ENCODE measurements at regions not wholly inside any gene's neighbourhood (a gene's known extent, or its start where the extent isn't known, plus 50 kb on each side); places are given as distances from the start of the nearest gene placed in this dataset.
A peak's percentile ranks its signal among the peaks of the same experiment; 100 is the strongest.
"Not testable (repeated sequence)": the region's sequence is repeated elsewhere in the genome, so short reads cannot be mapped to it uniquely, and the experiment has no call there.

DNA sequence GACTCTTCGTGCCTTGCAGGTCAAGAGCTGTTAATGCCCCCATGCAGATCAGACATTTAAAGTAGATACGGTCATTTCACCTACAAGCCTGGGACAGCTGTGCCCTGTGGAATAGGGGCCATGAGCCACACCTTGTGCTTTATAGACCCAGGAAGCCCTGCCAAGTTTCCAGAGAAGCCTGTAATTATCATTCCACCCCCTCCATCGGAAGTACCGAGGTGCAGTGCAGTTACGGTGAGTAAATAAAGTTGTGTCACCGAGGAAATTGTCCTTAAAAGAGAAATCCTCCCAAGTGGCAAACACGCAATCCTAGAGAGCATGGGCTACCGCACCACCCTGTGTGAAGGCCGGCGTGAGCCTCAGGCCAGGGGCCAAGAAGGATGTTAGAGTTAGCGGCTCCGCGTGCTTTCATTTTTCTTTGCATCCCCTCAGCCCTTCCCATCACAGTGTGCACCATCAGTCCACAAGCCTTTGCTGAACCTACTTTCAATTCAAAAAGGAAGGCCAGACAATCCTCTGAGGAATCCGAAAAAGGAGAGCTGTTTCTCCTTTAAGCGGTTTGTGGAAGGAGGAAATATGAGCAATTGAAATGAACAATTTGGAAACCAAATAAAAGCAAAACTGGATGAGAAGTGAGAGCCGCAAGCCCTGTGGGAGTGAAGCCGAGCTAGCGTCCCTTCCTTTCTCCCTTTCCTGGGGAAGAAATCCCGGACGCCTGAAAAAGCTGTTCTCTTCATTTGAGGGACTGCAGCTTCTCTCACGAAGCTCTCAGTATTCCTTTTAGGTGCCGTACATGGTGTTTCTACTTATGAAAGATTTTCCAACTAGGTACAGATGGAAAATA, 183.3 kb upstream of the PDE10A start:
- no peak for DNase-seq (ENCODE audit: low spot score)

DNA sequence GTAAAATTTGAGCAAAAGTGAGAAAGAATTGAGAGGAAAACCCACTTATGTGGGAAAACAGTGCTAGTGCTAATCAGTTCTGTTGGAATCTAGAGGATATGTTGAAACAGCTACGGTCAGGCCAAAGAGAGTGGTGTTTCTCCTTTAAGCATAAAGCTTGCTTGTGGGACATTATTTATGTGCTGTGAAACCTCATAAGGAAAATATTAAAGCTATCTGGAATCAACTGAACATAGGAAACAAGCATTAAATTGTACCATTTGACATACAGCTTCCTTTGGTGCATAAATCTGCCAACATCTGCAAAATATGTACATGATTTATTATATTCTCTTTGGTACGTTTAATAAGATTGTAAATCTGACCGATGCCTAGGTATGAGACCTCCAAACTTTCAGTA, 182.5 kb upstream of the PDE10A start:
- DNase-seq (ENCODE audit: low spot score): no peak

DNA sequence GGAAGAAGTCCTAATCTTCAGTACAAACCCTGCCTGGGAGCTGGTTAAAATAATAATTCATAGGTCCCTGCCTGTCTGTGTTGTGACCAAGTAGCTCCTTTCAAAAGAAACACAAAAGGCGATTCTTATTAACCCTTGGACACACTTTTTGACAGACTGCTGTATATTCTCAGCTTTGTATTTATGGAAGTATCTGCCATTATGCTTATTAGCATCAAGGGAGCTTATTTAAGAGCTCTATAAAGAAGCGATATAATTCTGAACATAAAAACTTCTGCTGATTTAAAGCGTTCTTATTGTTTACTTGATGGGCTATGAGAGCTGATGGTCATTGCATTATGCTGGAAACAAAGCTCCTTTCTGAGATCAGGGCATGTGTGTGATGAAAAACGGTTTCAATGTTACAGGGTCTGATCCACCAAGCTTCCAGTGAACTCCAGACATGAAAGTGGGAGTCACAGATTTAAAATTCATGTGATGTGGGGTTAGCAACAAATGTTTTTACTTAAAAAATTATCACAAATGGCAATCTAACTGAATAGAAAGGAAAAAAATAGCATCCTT, 181.8 kb upstream of the PDE10A start:
- no peak for DNase-seq (ENCODE audit: low spot score)

DNA sequence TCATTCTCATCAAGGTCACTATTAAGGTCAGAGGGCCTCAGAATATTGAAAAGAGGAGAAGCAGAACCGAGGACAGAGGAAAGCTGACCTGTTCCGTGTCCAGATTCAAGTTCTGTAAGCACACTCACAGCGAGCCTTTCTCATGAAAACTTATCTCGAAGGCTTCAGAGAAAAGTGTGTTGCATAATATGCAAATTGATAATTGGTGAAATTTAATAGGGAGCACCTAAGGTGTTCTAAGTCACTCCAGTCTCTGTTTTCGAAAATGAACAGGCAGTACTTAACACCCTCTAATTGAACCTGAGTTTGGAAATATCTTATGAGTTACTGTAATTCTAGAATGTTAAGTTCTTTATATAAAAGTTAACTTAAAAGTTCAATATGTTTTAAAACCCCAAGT, 181.2 kb upstream of the PDE10A start:
- DNase-seq (ENCODE audit: low spot score): no peak

DNA sequence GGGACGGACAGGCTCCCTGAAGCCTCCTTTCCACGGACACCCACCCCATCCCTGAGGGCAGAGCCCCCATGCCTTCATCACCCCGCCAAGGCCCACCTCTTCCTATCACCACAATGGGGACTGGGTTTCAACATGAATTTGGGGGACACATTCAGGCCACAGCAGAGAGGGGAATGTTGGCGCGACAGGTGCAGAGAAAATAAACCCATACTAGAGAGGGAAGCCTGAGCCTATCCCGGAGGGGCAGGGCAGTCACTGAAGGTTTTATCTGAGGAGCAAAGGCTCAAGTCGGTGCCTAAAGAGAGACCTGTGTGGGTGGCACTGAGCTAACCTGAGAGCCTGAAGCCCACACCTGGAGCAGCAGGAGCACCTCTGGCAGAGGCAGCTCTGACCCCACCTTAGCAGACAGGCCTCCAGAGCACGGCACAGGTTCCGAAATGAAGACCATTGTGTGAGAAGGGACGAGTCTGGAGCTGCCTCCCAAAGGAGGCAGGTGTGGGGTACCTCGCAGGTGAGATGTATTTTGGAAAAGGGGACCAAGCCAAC, 180.6 kb upstream of the PDE10A start:
- DNase-seq (ENCODE audit: low spot score): no peak

DNA sequence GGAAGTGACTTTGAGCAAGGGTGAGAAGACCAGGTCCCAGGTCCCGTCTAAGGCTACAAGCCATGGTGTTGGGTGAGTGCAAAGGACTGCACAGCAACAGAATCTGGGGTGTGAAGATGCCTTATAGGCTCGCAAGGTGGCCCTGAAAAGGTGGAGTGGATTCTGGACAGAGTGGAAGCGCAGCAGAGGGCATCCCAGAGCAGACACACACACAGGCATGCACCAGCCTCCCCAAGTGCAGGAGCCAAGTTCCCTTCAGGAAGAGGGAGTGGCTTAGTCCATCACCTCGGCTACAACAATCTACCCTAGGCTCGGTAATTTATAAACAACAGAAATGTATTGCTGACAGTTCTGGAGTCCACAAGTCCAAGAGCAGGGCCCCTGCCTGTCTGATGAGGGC, 180.1 kb upstream of the PDE10A start:
- no peak for DNase-seq (ENCODE audit: low spot score)

DNA sequence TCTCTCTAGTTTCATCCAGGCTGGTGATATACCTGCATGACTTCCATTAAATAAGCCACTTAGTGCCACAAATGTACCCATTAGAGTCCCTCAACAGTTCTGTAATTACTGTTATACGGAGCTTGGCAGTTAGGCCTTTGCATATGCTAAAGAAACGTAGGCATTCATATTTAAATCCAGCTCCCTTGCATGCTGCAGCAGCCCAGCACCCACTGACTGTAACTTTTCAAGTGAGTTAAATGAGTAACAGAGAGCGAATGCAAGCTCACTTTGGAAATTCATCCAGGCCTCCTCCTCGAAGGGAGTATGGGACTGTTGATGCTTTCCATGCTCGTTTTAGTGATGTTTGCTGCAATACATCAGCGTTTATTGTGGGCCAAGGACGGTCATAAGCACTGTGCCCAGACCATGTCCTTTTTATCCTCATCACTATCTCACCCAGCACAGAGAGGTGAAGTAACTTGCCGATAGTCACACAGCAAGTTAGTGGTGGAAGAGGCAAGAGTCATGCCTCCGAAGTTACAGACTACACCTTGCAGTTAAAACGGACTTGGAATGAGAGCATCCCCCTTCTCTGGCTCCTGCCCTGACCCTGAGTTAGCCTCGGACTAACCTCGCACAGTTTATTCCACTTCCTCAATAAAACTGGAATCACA, 179.4 kb upstream of the PDE10A start:
- no peak for DNase-seq (ENCODE audit: low spot score)

DNA sequence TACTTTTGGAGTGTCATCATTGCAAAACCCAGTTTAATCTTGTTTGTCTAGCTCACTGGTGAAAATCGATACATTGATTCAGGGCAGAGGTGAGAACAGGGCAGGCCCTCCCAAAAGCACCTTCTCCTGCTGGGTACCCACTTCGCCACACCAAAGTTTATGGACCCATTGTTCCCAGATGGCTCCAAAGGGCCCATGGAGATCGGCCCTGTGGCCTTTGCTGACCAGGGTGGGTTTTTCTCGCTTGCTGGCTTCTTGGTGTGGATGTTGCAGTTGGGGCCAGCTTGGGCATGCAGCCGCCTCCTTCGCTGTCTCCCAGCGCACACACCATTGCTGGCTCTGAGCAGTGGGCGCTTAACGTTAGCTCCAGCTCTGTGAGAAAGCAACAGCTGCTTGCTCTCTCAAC, 178.1 kb upstream of the PDE10A start:
- no peak for DNase-seq (ENCODE audit: low spot score)

DNA sequence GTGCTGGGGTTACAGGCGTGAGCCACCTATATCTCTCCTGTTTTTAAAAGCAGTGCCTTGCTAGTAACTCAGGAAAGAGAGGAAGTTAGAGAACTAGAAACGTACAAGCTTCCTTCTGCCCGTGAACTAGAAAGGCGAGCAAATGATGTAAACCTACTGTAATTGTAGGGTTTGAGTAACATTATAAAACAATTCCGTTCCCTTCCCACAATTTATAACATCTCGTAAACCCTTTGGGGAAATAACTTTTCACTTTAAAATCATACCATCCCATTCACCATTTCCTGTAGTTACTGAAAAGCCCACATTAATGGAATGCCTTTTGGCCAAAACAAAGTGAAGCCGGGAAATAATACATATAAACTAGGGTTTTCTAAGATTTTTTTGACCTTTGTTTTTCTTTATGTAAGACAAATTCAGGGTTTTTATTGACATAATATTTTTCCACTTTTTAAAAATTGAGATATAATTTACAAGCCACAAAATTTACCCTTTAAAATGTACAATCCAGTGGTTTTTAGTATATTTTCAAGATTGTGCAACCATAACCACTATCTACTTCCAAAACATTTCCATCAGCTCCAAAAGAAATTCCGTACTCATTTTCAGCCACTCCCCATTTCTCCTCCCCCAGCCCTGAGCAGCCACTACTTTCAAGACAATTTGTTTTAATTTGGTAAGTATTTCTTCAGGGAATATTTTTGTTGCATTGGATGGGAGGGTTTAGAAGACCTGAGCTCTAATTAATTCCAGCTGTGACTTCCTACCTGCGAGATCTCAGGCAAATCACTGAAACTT, 175.1 kb upstream of the PDE10A start:
- no peak for DNase-seq (ENCODE audit: low spot score)

DNA sequence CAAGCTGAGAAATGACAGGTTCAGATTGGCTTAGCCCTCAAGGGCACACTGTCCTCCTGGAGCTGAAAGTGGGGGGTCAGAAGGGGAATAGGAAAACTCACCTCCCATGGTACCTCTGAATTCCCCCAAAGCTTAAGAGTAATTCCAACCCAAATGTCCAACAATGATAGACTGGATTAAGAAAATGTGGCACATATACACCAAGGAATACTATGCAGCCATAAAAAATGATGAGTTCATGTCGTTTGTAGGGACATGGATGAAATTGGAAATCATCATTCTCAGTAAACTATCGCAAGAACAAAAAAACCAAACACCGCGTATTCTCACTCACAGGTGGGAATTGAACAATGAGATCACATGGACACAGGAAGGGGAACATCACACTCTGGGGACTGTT, 173.6 kb upstream of the PDE10A start:
- DNase-seq (ENCODE audit: low spot score): not testable (repeated sequence)

DNA sequence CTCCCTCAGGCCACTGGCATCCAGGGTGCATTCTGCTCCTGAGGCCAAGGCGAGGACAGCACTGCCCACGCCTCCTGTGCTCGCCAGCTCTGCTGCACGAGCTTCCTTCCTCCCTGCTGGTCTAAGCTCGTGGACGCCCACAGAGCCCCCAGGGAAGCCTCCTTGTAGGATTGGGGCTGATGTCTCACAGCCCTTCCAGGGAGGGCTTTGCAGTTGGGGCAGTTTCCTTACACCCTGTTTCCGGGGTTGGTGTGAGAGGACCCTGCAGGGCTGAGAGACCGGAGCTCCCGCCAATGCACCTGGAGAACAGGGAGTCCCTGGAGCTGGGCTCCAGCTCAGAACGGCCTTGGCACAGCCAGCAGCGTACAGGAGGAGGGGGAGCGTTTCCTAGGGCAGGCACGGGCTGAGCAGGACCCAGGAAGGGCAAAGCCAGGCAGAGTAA, 172.4 kb upstream of the PDE10A start:
- no peak for DNase-seq (ENCODE audit: low spot score)

DNA sequence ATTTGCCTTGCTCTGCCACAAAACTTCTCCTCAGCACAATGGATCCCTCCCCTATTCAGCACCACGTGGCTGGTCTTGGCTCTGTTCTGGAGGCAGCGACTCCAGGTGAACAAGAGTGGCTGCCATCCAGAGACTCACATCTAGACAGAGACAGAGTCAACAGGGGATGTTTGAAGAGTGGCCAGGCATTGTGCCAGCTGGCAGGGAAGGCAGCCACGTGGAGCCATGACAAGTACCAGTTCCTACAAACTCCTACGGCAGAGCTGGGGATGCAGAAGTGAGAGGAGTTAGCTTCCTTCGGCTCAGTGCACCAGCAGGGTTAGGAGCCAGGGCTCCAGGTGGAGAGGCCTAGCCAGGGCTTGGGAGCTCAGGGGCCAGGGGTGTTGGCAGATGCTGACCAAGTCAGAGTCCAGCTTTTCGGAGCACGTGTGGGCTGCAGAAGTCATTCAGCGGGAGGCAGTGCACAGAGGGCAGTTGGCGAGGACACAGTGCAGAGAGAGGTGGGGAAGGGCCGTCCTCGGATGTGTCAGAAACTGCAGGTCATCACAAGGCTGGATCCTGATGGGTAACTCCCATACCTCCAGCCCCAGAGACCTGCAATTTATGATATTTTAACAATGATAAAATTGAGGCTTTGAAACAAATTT, 171.7 kb upstream of the PDE10A start:
- DNase-seq (ENCODE audit: low spot score): peak; percentile 55

DNA sequence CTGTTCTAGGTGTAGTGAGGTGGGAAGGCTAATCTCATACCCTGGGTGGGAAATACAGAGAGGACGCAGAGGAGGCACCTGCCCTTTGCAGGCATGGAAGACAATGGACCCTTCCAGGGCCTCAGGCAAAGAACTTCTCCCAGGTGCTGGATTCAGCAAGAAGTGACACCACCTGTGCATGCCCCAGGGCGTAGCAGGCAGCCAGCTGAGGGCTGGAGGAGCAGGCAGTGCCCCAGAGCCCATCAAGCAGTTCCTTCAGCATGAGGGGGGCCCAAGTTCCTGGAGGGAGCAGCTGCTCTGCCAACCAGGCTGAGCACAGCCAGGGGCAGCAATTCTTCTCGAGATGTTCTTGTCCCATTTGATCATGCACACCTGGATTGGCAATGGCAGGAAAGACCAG, 170.3 kb upstream of the PDE10A start:
- no peak for DNase-seq (ENCODE audit: low spot score)

DNA sequence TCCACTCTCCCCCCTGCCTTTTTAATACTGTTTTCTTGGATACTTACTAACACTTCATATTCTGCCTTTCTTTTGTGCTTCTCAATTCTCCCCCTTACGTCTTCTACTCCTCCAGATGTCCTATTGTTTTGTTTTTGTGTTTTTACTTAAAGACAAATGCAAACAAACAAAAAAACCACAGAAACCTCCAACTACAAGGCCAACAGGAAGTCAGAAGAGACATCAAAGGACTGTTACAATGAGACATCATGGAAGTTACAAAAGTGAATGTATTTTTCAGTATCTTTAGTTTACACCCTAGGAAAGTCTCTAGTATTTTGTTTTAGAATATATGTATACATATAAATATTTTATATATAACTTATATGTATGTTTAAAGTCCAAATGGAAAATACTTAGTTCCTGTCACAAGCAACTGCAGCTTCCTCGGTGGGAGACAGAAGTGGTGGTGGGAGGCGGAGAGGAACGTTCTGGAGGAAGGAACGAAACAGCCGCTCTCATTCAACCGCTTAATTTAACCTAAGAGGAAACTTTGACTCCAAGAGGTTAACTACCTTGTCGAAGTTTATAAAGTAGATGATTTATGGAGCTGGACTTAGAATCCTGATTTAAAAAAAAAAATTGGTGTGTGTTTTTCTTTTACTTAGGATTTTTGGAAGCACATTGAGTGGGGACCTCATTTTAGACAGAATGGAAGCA, 168.9 kb upstream of the PDE10A start:
- no peak for DNase-seq (ENCODE audit: low spot score)

DNA sequence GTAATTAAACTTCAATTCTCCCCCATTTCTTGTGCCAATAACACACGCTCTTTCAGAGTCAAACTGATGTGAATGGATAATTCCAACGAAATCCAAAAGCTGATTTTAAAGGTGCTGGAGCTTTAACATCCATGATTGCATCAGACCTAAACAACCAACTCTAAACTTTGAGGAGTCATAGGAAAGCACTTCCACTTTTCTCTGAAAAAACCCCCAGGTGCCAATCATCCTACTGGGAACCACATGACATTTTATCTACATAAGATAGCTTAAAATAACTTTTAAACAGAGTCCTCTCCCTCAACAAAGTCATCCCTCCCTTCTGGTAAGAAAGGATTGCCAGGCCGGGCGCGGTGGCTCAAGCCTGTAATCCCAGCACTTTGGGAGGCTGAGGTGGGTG, 167.7 kb upstream of the PDE10A start:
- DNase-seq (ENCODE audit: low spot score): no peak

DNA sequence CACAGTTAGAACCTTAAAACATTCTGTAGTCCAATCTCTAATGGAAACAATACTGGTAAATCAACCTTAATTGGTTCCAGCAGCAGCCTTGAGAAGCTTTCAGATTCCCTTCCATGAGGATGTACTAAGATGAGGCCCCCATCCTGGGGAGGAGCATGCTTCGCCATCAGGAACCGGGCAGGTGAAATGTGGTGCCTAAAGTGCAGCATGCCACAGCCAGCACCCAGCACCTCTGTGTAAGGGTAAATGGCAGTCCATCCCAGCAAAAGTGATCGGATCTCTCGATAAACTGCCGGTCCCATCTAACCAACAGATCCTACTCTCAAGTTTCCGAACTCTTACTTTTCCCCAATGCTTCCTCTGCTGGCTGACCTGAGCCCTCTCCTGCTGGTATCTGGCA, 166.3 kb upstream of the PDE10A start:
- DNase-seq (ENCODE audit: low spot score): no peak

DNA sequence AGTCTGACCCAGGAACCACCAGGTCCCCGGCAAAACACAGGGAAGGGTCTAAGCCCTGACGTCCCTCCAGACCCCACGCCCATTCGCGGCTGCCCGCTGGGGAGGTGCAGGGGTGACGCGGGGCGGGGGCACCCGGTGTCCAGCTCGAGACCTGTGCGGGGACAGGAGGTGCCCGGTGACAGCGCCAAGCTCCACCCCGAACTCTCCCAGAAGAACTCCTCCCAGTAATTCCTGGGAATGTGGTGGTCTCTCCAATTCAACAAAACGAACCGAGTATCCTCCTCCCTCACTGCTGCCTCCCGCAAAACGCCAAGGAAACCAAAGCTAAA, 164.1 kb upstream of the PDE10A start:
- DNase-seq (ENCODE audit: low spot score): no peak

DNA sequence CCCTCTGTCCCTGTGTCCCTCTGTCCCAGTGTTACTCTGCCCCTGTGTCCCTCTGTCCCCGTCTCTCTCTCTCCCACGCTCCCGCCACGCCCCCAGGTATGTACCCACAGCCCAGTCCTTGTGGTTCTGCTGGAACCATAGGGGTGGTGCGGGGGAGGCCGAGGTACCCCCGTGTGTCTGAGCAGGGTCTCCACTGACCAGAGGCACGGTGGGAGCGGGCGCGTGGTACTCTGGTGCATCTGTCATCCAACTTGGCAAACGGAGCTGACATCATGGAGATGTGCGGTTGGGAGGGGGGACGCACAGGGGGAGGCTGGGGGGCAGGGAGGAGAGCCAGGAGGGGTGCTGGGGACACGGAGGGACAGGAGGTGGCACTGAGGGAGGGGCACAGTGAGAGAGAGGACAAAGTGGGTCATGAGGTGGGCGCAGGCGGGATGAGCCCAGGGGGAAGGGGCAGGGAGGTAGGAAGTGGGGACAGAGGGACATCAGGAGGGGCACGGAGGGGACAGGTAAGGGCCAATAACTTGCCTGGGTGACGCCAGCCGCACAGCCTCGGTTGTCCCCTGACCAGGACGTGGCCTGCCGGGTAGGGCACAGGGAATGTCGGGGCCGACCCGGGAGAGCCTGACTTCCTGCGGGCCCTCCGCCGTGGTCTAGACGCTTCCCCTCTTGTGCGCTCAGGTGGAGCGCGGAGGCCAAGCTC, 163.6 kb upstream of the PDE10A start:
- no peak for DNase-seq (ENCODE audit: low spot score)

DNA sequence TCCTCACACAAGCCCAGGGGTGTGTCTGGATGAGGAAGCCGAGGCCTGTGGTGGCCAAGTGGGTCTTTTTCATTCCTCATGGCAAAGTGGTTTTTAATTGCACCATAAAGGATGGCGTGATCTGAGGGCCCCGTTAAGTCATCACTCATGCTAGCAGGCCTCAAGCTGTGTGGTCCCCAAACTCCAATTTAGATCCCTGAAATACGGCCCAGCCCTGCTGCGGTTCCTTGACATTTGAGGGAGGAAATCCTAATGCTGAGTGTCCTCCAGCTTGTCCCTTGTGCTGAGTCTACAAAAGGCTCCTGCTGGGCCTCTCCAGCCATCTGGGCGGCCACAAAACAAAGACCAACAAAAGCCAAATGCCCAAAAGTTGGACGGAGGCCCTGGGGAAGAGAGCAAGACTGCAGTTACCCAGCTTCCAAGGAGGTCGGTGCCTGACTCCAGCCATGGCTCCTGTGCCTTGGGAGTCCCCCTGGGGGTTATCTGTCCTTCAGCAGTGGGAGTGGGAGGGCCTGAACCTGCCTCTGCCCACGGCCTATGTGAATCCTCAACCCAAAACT, 162.3 kb upstream of the PDE10A start:
- no peak for DNase-seq (ENCODE audit: low spot score)
